Osteoblast (primary cell): ENCODE measurements at regions not wholly inside any gene's neighbourhood (a gene's known extent, or its start where the extent isn't known, plus 50 kb on each side); places are given as distances from the start of the nearest gene placed in this dataset.

ENCODE experiments used
- DNase-seq: peaks from one replicate; pipeline ENCODE4 v3.0.0; 2011; ENCODE audit warnings: low spot score, mixed read lengths; ENCODE audit not compliant: insufficient read length; ENCODE audit errors: missing footprints
- H2AFZ ChIP-seq: 2 replicates; pipeline ENCODE4 v1.6.0; 2011; ENCODE audit warnings: mild to moderate bottlenecking, low read length
- H3K27ac ChIP-seq: 2 replicates; pipeline ENCODE4 v1.5.1; 2011; ENCODE audit warnings: mild to moderate bottlenecking, low read depth, low read length, moderate library complexity
- H3K27me3 ChIP-seq: 2 replicates; pipeline ENCODE4 v1.6.0; 2012; ENCODE audit warnings: mild to moderate bottlenecking, control low read depth, inconsistent platforms, low read length, moderate library complexity; ENCODE audit not compliant: insufficient read depth
- H3K36me3 ChIP-seq: 2 replicates; pipeline ENCODE4 v1.5.1; 2011; ENCODE audit warnings: mild to moderate bottlenecking, low read length, control low read depth, moderate library complexity; ENCODE audit not compliant: insufficient read depth
- H3K4me1 ChIP-seq: 2 replicates; pipeline ENCODE4 v1.5.1; 2011; ENCODE audit warnings: mild to moderate bottlenecking, low read length, control low read depth, moderate library complexity; ENCODE audit not compliant: insufficient read depth
- H3K4me2 ChIP-seq: 2 replicates; pipeline ENCODE4 v1.6.0; 2011; ENCODE audit warnings: mild to moderate bottlenecking, low read length; ENCODE audit not compliant: insufficient read depth
- H3K4me3 ChIP-seq: fragments of 200-600 bp; sonication (generic); 3 replicates; pipeline ENCODE4 v1.5.1; 2012; ENCODE audit warnings: mild to moderate bottlenecking, low read length, inconsistent platforms; ENCODE audit not compliant: insufficient read depth
- H3K79me2 ChIP-seq: 2 replicates; pipeline ENCODE4 v1.6.0; 2012; ENCODE audit warnings: mild to moderate bottlenecking, low read length, control low read depth, inconsistent platforms; ENCODE audit not compliant: insufficient read depth
- H3K9me3 ChIP-seq: 2 replicates; pipeline ENCODE4 v1.5.1; 2011; ENCODE audit warnings: low read depth, low read length, control low read depth
- H4K20me1 ChIP-seq: 2 replicates; pipeline ENCODE4 v1.6.0; 2012; ENCODE audit warnings: mild to moderate bottlenecking, low read length, control low read depth; ENCODE audit not compliant: insufficient read depth
- TF ChIP-seq, protein P1 (sequence below): IDR thresholded peaks from 2 replicates; pipeline ENCODE4 v1.5.1; 2011; ENCODE audit warnings: mild to moderate bottlenecking, low read depth, low read length, moderate library complexity; ENCODE audit errors: extremely low read depth

DNA sequence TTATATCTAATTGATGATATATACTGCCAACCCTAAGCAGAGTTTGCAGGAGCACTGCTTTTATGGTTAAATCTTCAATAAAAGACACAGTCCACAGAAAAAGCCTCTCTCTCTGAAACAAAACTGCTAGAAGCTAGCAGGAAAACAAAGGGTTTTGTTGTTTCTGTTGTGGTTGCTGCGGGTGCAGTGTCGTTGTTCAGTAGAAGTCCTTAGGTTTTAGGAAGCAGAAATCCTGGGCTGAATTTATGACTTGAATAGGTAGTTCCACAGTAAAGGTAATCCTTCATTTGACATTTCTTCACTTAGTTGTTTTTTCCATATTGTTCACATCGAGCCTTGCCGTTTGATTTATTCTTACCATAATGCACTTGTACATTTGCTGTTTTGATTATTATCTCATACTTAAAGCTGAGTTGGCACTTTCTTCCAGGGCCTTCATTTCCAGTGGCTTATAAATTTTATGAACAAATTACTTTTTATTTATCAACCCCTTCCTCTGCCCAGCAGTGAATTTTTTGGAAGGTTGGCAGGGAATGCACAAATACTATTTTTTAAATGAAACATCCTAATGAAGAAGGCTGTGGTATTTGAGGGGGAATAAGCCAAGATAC, 209.6 kb upstream of the SLC30A5 start:
- H3K27ac ChIP-seq, result no peak overlapping the region
- no peaks in the 10 kb centered on the region for H3K36me3 ChIP-seq
- H3K27me3 ChIP-seq, result no peaks in the 10 kb centered on the region
- DNase-seq, result peak; percentile 47
- no peaks in the 10 kb centered on the region for H3K9me3 ChIP-seq
- H3K4me1 ChIP-seq, result no peaks in the 10 kb centered on the region
- no peaks in the 10 kb centered on the region for H3K79me2 ChIP-seq
- H4K20me1 ChIP-seq, result no peaks in the 10 kb centered on the region
- TF ChIP-seq, protein P1, sequence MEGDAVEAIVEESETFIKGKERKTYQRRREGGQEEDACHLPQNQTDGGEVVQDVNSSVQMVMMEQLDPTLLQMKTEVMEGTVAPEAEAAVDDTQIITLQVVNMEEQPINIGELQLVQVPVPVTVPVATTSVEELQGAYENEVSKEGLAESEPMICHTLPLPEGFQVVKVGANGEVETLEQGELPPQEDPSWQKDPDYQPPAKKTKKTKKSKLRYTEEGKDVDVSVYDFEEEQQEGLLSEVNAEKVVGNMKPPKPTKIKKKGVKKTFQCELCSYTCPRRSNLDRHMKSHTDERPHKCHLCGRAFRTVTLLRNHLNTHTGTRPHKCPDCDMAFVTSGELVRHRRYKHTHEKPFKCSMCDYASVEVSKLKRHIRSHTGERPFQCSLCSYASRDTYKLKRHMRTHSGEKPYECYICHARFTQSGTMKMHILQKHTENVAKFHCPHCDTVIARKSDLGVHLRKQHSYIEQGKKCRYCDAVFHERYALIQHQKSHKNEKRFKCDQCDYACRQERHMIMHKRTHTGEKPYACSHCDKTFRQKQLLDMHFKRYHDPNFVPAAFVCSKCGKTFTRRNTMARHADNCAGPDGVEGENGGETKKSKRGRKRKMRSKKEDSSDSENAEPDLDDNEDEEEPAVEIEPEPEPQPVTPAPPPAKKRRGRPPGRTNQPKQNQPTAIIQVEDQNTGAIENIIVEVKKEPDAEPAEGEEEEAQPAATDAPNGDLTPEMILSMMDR, result no peak
- no peak overlapping the region for H2AFZ ChIP-seq
- H3K4me2 ChIP-seq, result no peak overlapping the region
- no peak overlapping the region for H3K4me3 ChIP-seq

DNA sequence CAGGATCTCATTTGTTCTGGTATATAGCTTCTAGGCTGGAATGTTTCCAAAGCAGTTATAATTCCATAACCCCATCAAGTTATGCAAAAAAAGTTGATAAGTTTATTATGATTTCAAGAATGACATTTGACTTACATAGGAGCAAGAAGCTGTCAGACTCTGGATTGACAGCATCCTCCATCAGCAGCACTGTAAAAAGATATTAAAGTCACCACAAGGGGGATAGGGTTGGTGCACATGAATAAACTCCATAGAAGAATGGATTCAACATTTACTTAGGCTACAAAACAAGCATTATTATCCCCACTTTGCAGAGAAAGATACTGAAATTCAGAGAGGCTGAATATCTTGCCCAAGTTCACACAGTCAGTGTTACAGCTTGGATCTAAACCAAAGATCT, 208.9 kb upstream of the SLC30A5 start:
- Histone ChIP-seq H3K4me1 (no peaks in the 10 kb centered on the region), H3K4me2 (no peak overlapping the region), H3K4me3 (no peak overlapping the region), H3K36me3 (no peaks in the 10 kb centered on the region), H3K9me3 (no peaks in the 10 kb centered on the region), H3K27ac (no peak overlapping the region), H3K79me2 (no peaks in the 10 kb centered on the region), H2AFZ (no peak overlapping the region), H4K20me1 (no peaks in the 10 kb centered on the region), H3K27me3 (no peaks in the 10 kb centered on the region)
- DNase-seq, result peak; percentile 58
- TF ChIP-seq, protein P1, result peak; percentile 44

DNA sequence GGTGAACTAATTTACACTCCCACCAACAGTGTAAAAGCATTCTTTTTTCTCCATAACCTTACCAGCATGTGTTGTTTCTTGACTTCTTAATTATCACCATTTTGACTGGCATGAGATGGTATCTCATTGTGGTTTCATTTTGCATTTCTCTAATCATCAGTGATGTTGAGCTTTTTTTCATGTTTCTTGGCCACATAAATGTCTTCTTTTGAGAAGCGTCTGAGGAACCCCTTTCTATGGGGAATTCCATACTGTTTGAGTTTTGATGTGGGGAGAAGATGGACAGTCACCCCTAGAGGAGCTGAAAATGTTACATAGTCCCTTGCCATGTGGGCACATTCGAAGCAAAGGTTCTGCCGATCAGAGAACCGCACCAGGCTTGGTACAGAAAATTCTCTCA, 207.0 kb upstream of the SLC30A5 start:
- no peaks in the 10 kb centered on the region for H3K79me2 ChIP-seq
- H3K27me3 ChIP-seq, result no peaks in the 10 kb centered on the region
- no peaks in the 10 kb centered on the region for H4K20me1 ChIP-seq
- no peaks in the 10 kb centered on the region for H3K9me3 ChIP-seq
- TF ChIP-seq, protein P1, result no peak
- H3K36me3 ChIP-seq, result no peaks in the 10 kb centered on the region
- H3K4me2 ChIP-seq, result no peak overlapping the region
- H3K27ac ChIP-seq, result no peak overlapping the region
- no peaks in the 10 kb centered on the region for H3K4me1 ChIP-seq
- no peak overlapping the region for H2AFZ ChIP-seq
- H3K4me3 ChIP-seq, result no peak overlapping the region
- no peak for DNase-seq

DNA sequence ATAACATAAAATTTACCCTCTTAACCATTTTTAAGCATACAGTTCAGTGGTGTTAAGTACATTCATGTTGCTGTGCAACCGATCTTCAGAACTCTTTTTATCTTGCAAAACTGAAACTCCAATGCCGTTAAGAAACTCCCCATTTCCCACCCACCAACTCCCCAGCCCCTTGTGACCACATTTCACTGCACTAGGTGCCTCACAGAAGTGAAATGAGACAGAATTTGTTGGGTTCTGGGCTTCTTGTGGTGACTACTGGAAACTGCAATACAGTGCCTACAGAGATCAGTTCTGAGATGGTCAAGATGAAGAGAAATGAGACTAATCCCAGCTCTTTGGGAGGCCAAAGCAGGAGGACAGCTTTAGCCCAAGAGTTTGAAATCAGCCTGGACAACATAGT, 202.1 kb upstream of the SLC30A5 start:
- no peak overlapping the region for H3K27ac ChIP-seq
- H3K4me1 ChIP-seq, result no peaks in the 10 kb centered on the region
- DNase-seq, result no peak
- H3K9me3 ChIP-seq, result no peaks in the 10 kb centered on the region
- no peaks in the 10 kb centered on the region for H4K20me1 ChIP-seq
- H3K4me3 ChIP-seq, result no peak overlapping the region
- H3K79me2 ChIP-seq, result no peaks in the 10 kb centered on the region
- H2AFZ ChIP-seq, result no peak overlapping the region
- TF ChIP-seq, protein P1, result no peak
- no peak overlapping the region for H3K4me2 ChIP-seq
- no peaks in the 10 kb centered on the region for H3K27me3 ChIP-seq
- H3K36me3 ChIP-seq, result no peaks in the 10 kb centered on the region
